Skeletal muscle tissue (tissue), 3 donors: ENCODE measurements at regions not wholly inside any gene's neighbourhood (a gene's known extent, or its start where the extent isn't known, plus 50 kb on each side); places are given as distances from the start of the nearest gene placed in this dataset.

ENCODE experiments used
- H3K27ac ChIP-seq: one replicate; pipeline ENCODE4 v1.7.0; 2013; ENCODE audit warnings: mild to moderate bottlenecking, low read depth, low read length, inconsistent platforms
- H3K27me3 ChIP-seq, 3 donors: one replicate each; pipeline ENCODE4 v1.7.0; 2013; ENCODE audit warnings: low read length in 3 of 3; ENCODE audit not compliant: control insufficient read depth in 3 of 3, insufficient read depth in 3 of 3
- H3K36me3 ChIP-seq, 3 donors: one replicate each; pipeline ENCODE4 v1.7.0; 2013; ENCODE audit warnings: low read length in 3 of 3; ENCODE audit not compliant: control insufficient read depth in 3 of 3, insufficient read depth in 3 of 3
- H3K4me1 ChIP-seq, 3 donors: one replicate each; pipeline ENCODE4 v1.7.0; 2013; ENCODE audit warnings: low read length in 3 of 3, mild to moderate bottlenecking in 3 of 3; ENCODE audit not compliant: control insufficient read depth in 3 of 3, insufficient read depth in 3 of 3
- H3K4me3 ChIP-seq, 3 donors: one replicate each; pipeline ENCODE4 v1.7.0; 2013; ENCODE audit warnings: low read length in 3 of 3
- H3K9ac ChIP-seq, 3 donors: one replicate each; pipeline ENCODE4 v1.7.0; 2013; ENCODE audit warnings: low read length in 3 of 3, mild to moderate bottlenecking in 3 of 3, moderate library complexity in 2 of 3, low read depth in 1 of 3
- H3K9me3 ChIP-seq, 3 donors: one replicate each; pipeline ENCODE4 v1.7.0; 2013; ENCODE audit warnings: low read length in 3 of 3; ENCODE audit not compliant: control insufficient read depth in 3 of 3
- donor health status: Osteomylitis.

- Histone ChIP-seq H3K4me1 (no peaks in the 10 kb centered on the region), H3K9me3 (no peaks in the 10 kb centered on the region), H3K4me3 (no peak overlapping the region), H3K9ac (no peak overlapping the region), H3K27ac (no peak overlapping the region), H3K36me3 (no peaks in the 10 kb centered on the region), H3K27me3 (peaks cover 0 to 2% (median 0%) of the 10 kb centered on the region in 3 donors)
Observed at GRCh38 chr15:62378772-62379498, 213.8 kb upstream of the C2CD4B start.

GRCh38 chr15:62380011-62380410 is 214.9 kb upstream of the C2CD4B start:
- Histone ChIP-seq H3K9ac (no peak overlapping the region), H3K9me3 (no peaks in the 10 kb centered on the region), H3K36me3 (no peaks in the 10 kb centered on the region), H3K4me3 (no peak overlapping the region), H3K27ac (no peak overlapping the region), H3K27me3 (peaks cover 0 to 2% (median 0%) of the 10 kb centered on the region in 3 donors), H3K4me1 (no peaks in the 10 kb centered on the region)

- no peaks in the 10 kb centered on the region for H3K4me1 ChIP-seq
- H3K4me3 ChIP-seq: no peak overlapping the region
- no peak overlapping the region for H3K27ac ChIP-seq
Observed at GRCh38 chr15:62382046-62382445, 217.0 kb upstream of the C2CD4B start.

GRCh38 chr15:62389885-62390790 is 225.1 kb upstream of the C2CD4B start, which contains the start of gene TLN2:
Gene TLN2 (plus strand): TSS chr15:62390550.
- Histone ChIP-seq H3K4me3 (peak within 1 kb of the TSS; percentile 93 to 97 (median 96)), H3K27ac (peak within 1 kb of the TSS; percentile 78), H3K27me3 (no peaks in the 10 kb centered on the region), H3K9ac (peak within 1 kb of the TSS; percentile 91 to 98 (median 97)), H3K9me3 (no peaks in the 10 kb centered on the region), H3K4me1 (peaks cover 9 to 22% (median 18%) of the 10 kb centered on the region in 3 donors), H3K36me3 (peaks cover 0 to 3% (median 0%) of the 10 kb centered on the region in 3 donors)

More at GRCh38 chr15:62382046-62382445, 217.0 kb upstream of the C2CD4B start:
- peaks cover 0 to 2% (median 0%) of the 10 kb centered on the region in 3 donors for H3K27me3 ChIP-seq
- H3K9ac ChIP-seq: no peak overlapping the region
- no peaks in the 10 kb centered on the region for H3K9me3 ChIP-seq
- H3K36me3 ChIP-seq: no peaks in the 10 kb centered on the region

GRCh38 chr15:62390791-62391640 is 225.9 kb upstream of the C2CD4B start:
- Histone ChIP-seq H3K9ac (peak overlapping the region; percentile 91 to 98 (median 97)), H3K9me3 (no peaks in the 10 kb centered on the region), H3K4me1 (peaks cover 9 to 22% (median 18%) of the 10 kb centered on the region in 3 donors), H3K4me3 (peak overlapping the region; percentile 93 to 97 (median 96)), H3K36me3 (peaks cover 0 to 3% (median 0%) of the 10 kb centered on the region in 3 donors), H3K27ac (peak overlapping the region; percentile 78), H3K27me3 (no peaks in the 10 kb centered on the region)

- Histone ChIP-seq H3K36me3 (peaks cover 0 to 3% (median 0%) of the 10 kb centered on the region in 3 donors), H3K4me3 (peak overlapping the region; percentile 93 to 97 (median 96)), H3K9ac (peak overlapping the region; percentile 91 to 98 (median 97))
Observed at GRCh38 chr15:62391641-62392262, 226.7 kb upstream of the C2CD4B start.

GRCh38 chr15:62392376-62392775 is 227.3 kb upstream of the C2CD4B start:
- H3K4me1 ChIP-seq: peaks cover 9 to 22% (median 18%) of the 10 kb centered on the region in 3 donors
- no peaks in the 10 kb centered on the region for H3K9me3 ChIP-seq
- H3K27me3 ChIP-seq: no peaks in the 10 kb centered on the region
- H3K27ac ChIP-seq: peak overlapping the region; percentile 78
- H3K9ac ChIP-seq: peak overlapping the region; percentile 91 to 98 (median 97)
- H3K36me3 ChIP-seq: peaks cover 0 to 3% (median 0%) of the 10 kb centered on the region in 3 donors
- H3K4me3 ChIP-seq: peak overlapping the region; percentile 93 to 97 (median 96)

More at GRCh38 chr15:62391641-62392262, 226.7 kb upstream of the C2CD4B start:
- Histone ChIP-seq H3K27ac (peak overlapping the region; percentile 78), H3K27me3 (no peaks in the 10 kb centered on the region), H3K9me3 (no peaks in the 10 kb centered on the region), H3K4me1 (peaks cover 9 to 22% (median 18%) of the 10 kb centered on the region in 3 donors)

- H3K27me3 ChIP-seq: no peaks in the 10 kb centered on the region
- H3K9ac ChIP-seq: peak overlapping the region in 1 of 3 donors; percentile 26
- H3K36me3 ChIP-seq: peaks cover 0 to 3% (median 0%) of the 10 kb centered on the region in 3 donors
- peak overlapping the region; percentile 16 for H3K27ac ChIP-seq
- peak overlapping the region in 1 of 3 donors; percentile 40 for H3K4me3 ChIP-seq
- H3K9me3 ChIP-seq: no peaks in the 10 kb centered on the region
- H3K4me1 ChIP-seq: peaks cover 9 to 22% (median 18%) of the 10 kb centered on the region in 3 donors
Observed at GRCh38 chr15:62393196-62393595, 228.1 kb upstream of the C2CD4B start.

- Histone ChIP-seq H3K9me3 (no peaks in the 10 kb centered on the region), H3K9ac (no peak overlapping the region), H3K36me3 (peaks cover 0 to 3% (median 0%) of the 10 kb centered on the region in 3 donors), H3K4me1 (peaks cover 9 to 22% (median 18%) of the 10 kb centered on the region in 3 donors), H3K27me3 (no peaks in the 10 kb centered on the region), H3K4me3 (no peak overlapping the region), H3K27ac (no peak overlapping the region)
Observed at GRCh38 chr15:62394079-62394478, 229.0 kb upstream of the C2CD4B start.
